Uterus (tissue), 3 donors: ENCODE measurements at regions not wholly inside any gene's neighbourhood (a gene's known extent, or its start where the extent isn't known, plus 50 kb on each side); places are given as distances from the start of the nearest gene placed in this dataset.
A peak's percentile ranks its signal among the peaks of the same experiment; 100 is the strongest.

ENCODE experiments used
- DNase-seq, 2 donors: peaks; one replicate each; pipeline ENCODE4 v3.0.0-alpha.2; 2019 to 2020
- H3K27ac ChIP-seq, 2 donors: fragments of 200-600 bp; sonication (generic); 1 replicate in 1 of 2; 2 replicates in 1 of 2; pipeline ENCODE4 v1.5.1; 2016 to 2018
- H3K27me3 ChIP-seq, 2 donors: fragments of 200-600 bp; sonication (generic); one replicate each; pipeline ENCODE4 v1.5.1; 2018 to 2019; ENCODE audit warnings: control low read depth in 1 of 2
- H3K36me3 ChIP-seq, 2 donors: fragments of 200-600 bp; sonication (generic); one replicate each; pipeline ENCODE4 v1.5.1; 2019; ENCODE audit warnings: control low read depth in 1 of 2
- H3K4me1 ChIP-seq, 2 donors: fragments of 200-600 bp; sonication (generic); one replicate each; pipeline ENCODE4 v1.5.1; 2018 to 2019; ENCODE audit warnings: control low read depth in 1 of 2
- H3K4me3 ChIP-seq, 2 donors: fragments of 200-600 bp; sonication (generic); 1 replicate in 1 of 2; 2 replicates in 1 of 2; pipeline ENCODE4 v1.5.1; 2018 to 2019; ENCODE audit warnings: mild to moderate bottlenecking in 1 of 2
- H3K9me3 ChIP-seq, 2 donors: fragments of 200-600 bp; sonication (generic); one replicate each; pipeline ENCODE4 v1.5.1; 2019; ENCODE audit warnings: control low read depth in 1 of 2
- CTCF ChIP-seq, 4 experiments: fragments of 200-600 bp in 2 of 4; fragments of 450-650 bp in 2 of 4; sonication (generic) in 2 of 4; IDR thresholded peaks; one replicate each; pipeline ENCODE4 v1.5.1; 2016 to 2019; ENCODE audit warnings: antibody characterized with exemption in 4 of 4, mild to moderate bottlenecking in 2 of 4, moderate library complexity in 1 of 4
- POLR2A ChIP-seq, 2 donors: fragments of 450-650 bp; IDR thresholded peaks; one replicate each; pipeline ENCODE4 v1.6.1; 2016; ENCODE audit warnings: antibody characterized with exemption in 2 of 2, mild to moderate bottlenecking in 1 of 2, moderate library complexity in 1 of 2
- intact Hi-C: fragments of 100-400 bp; cut with DNase I; formaldehyde crosslinking; loops from one replicate; pipeline ENCODE4 v1.15.1; 2023; ENCODE audit warnings: low total_unique reads
- donor health status: DM: yes; HTN: yes; CAD: no.

GRCh38 chr15:62552444-62552843, 387.4 kb upstream of the C2CD4B start:
- no peaks in the 10 kb centered on the region for H3K27me3 ChIP-seq
- no peaks in the 10 kb centered on the region for H3K4me1 ChIP-seq
- no peak overlapping the region for H3K4me3 ChIP-seq
- H3K9me3 ChIP-seq = no peaks in the 10 kb centered on the region
- no peak overlapping the region for H3K27ac ChIP-seq
- H3K36me3 ChIP-seq = no peaks in the 10 kb centered on the region
- DNase-seq = no peak
- TF ChIP-seq POLR2A (IDR thresholded peaks at IDR 0.05) = no peak
- TF ChIP-seq CTCF (IDR thresholded peaks at IDR 0.05) = no peak
- intact Hi-C loops = no loop called here

GRCh38 chr15:62553911-62554563, 389.0 kb upstream of the C2CD4B start:
- H3K27me3 ChIP-seq = no peaks in the 10 kb centered on the region
- no peak overlapping the region for H3K27ac ChIP-seq
- H3K4me3 ChIP-seq = no peak overlapping the region
- no peak for TF ChIP-seq CTCF (IDR thresholded peaks at IDR 0.05)
- no peak for TF ChIP-seq POLR2A (IDR thresholded peaks at IDR 0.05)
- no peaks in the 10 kb centered on the region for H3K36me3 ChIP-seq
- DNase-seq = no peak
- intact Hi-C loops = no loop called here
- no peaks in the 10 kb centered on the region for H3K9me3 ChIP-seq
- peaks cover 0 to 9% of the 10 kb centered on the region in 2 donors for H3K4me1 ChIP-seq

- no peaks in the 10 kb centered on the region for H3K36me3 ChIP-seq
- H3K27me3 ChIP-seq = no peaks in the 10 kb centered on the region
- TF ChIP-seq CTCF (IDR thresholded peaks at IDR 0.05) (no peak), POLR2A (IDR thresholded peaks at IDR 0.05) (no peak)
- peak overlapping the region; percentile 47 to 58 for H3K27ac ChIP-seq
- H3K9me3 ChIP-seq = no peaks in the 10 kb centered on the region
- H3K4me3 ChIP-seq = no peak overlapping the region
- peaks cover 0 to 13% of the 10 kb centered on the region in 2 donors for H3K4me1 ChIP-seq
- peak; percentile 48 to 64 for DNase-seq
- intact Hi-C loops = no loop called here
Observed at GRCh38 chr15:62558640-62559380, 393.7 kb upstream of the C2CD4B start.

- Histone ChIP-seq H3K36me3 (no peaks in the 10 kb centered on the region), H3K27ac (no peak overlapping the region), H3K27me3 (no peaks in the 10 kb centered on the region), H3K4me3 (no peak overlapping the region), H3K4me1 (peaks cover 0 to 13% of the 10 kb centered on the region in 2 donors), H3K9me3 (no peaks in the 10 kb centered on the region)
- DNase-seq = no peak
- TF ChIP-seq POLR2A (IDR thresholded peaks at IDR 0.05) = no peak
- TF ChIP-seq CTCF (IDR thresholded peaks at IDR 0.05) = no peak
- intact Hi-C loops = no loop called here
Observed at GRCh38 chr15:62559381-62559733, 394.3 kb upstream of the C2CD4B start.

GRCh38 chr15:62561059-62561519, 396.0 kb upstream of the C2CD4B start:
- no peaks in the 10 kb centered on the region for H3K36me3 ChIP-seq
- no peaks in the 10 kb centered on the region for H3K27me3 ChIP-seq
- H3K4me3 ChIP-seq = no peak overlapping the region
- peaks cover 0 to 13% of the 10 kb centered on the region in 2 donors for H3K4me1 ChIP-seq
- TF ChIP-seq CTCF (IDR thresholded peaks at IDR 0.05) = no peak
- no peak for TF ChIP-seq POLR2A (IDR thresholded peaks at IDR 0.05)
- DNase-seq = no peak
- intact Hi-C loops = no loop called here
- H3K9me3 ChIP-seq = no peaks in the 10 kb centered on the region
- no peak overlapping the region for H3K27ac ChIP-seq
